Tibial artery (tissue), 4 donors: ENCODE measurements at regions not wholly inside any gene's neighbourhood (a gene's known extent, or its start where the extent isn't known, plus 50 kb on each side); places are given as distances from the start of the nearest gene placed in this dataset.

ENCODE experiments used
- DNase-seq, 2 donors: peaks; one replicate each; pipeline ENCODE4 v3.0.0-alpha.2; 2019
- H3K27ac ChIP-seq, 2 donors: fragments of 200-600 bp; sonication (generic) in 1 of 2; 1 replicate in 1 of 2; 2 replicates in 1 of 2; pipeline ENCODE4 v1.5.1; 2018 to 2019; ENCODE audit warnings: mild to moderate bottlenecking in 1 of 2
- H3K27me3 ChIP-seq, 2 donors: fragments of 200-600 bp; sonication (generic) in 1 of 2; one replicate each; pipeline versions ENCODE4 v1.5.1 to v1.6.0; 2016 to 2019
- H3K36me3 ChIP-seq, 3 donors: fragments of 200-600 bp; sonication (generic) in 2 of 3; one replicate each; pipeline ENCODE4 v1.5.1; 2016 to 2019; ENCODE audit warnings: mild to moderate bottlenecking in 2 of 3
- H3K4me1 ChIP-seq, 4 donors: fragments of 200-600 bp; sonication (generic) in 2 of 4; 1 replicate in 3 of 4; 2 replicates in 1 of 4; pipeline ENCODE4 v1.5.1; 2016 to 2019
- H3K4me3 ChIP-seq, 2 donors: fragments of 200-600 bp; sonication (generic) in 1 of 2; 1 replicate in 1 of 2; 2 replicates in 1 of 2; pipeline ENCODE4 v1.5.1; 2018 to 2019; ENCODE audit warnings: mild to moderate bottlenecking in 2 of 2
- H3K9me3 ChIP-seq, 3 donors: fragments of 200-600 bp; sonication (generic) in 1 of 3; one replicate each; pipeline ENCODE4 v1.5.1; 2016 to 2019
- intact Hi-C: fragments of 100-400 bp; cut with DNase I; formaldehyde crosslinking; loops from one replicate; pipeline ENCODE4 v1.15.0; 2023; ENCODE audit warnings: low total_unique reads
- TF ChIP-seq, protein P1 (sequence below), 2 experiments: fragments of 200-600 bp in 1 of 2; fragments of 450-650 bp in 1 of 2; IDR thresholded peaks; one replicate each; pipeline ENCODE4 v1.5.1; 2017 to 2019; ENCODE audit warnings: antibody characterized with exemption in 2 of 2, mild to moderate bottlenecking in 1 of 2, moderate library complexity in 1 of 2

DNA sequence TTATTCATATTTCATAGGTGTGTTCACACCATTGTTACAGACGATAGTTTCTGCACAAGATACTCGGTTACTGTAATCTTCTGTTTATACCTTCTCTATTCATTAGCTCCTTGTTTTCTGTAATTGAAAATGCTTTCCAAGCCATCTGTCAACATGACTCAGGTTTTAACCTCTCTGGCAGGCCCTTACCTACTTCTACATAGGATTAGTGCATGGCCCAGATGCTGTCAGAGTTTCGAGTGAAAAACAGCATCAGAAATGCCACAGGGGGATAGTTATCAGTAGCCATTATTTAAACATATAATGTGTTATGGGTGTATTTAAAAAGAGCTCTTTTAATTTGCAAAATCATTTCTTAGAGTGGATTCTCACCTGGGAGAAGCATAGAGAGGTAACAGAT is 596.4 kb downstream of the FBXO15 start:
- Histone ChIP-seq H3K9me3 (no peaks in the 10 kb centered on the region), H3K27ac (no peak overlapping the region), H3K27me3 (no peaks in the 10 kb centered on the region), H3K36me3 (no peaks in the 10 kb centered on the region), H3K4me1 (no peaks in the 10 kb centered on the region), H3K4me3 (no peak overlapping the region)
- intact Hi-C loops: no loop called here
- no peak for DNase-seq
- TF ChIP-seq, protein P1, sequence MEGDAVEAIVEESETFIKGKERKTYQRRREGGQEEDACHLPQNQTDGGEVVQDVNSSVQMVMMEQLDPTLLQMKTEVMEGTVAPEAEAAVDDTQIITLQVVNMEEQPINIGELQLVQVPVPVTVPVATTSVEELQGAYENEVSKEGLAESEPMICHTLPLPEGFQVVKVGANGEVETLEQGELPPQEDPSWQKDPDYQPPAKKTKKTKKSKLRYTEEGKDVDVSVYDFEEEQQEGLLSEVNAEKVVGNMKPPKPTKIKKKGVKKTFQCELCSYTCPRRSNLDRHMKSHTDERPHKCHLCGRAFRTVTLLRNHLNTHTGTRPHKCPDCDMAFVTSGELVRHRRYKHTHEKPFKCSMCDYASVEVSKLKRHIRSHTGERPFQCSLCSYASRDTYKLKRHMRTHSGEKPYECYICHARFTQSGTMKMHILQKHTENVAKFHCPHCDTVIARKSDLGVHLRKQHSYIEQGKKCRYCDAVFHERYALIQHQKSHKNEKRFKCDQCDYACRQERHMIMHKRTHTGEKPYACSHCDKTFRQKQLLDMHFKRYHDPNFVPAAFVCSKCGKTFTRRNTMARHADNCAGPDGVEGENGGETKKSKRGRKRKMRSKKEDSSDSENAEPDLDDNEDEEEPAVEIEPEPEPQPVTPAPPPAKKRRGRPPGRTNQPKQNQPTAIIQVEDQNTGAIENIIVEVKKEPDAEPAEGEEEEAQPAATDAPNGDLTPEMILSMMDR (IDR thresholded peaks at IDR 0.05): no peak

DNA sequence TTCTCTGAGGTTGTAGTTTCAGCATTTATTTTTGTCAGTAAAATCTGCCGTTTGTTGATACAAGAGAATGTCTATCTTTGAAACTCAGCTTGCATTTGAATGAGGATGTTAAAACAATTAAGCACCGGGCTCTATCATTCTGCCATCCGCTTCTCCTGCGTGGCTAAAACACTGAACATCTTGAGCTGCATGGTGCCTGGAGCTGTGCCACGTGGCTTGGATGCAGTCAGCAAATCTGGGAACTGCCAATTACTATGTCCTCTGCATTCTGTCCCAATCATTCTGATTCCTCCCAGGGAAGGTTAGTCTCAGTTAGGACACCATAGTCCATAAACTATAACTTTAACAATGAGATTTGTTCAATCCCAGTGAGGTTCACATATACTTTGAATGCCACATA is 598.4 kb downstream of the FBXO15 start:
- no peak overlapping the region for H3K27ac ChIP-seq
- TF ChIP-seq, protein P1 (IDR thresholded peaks at IDR 0.05): no peak
- H3K36me3 ChIP-seq: no peaks in the 10 kb centered on the region
- no peaks in the 10 kb centered on the region for H3K4me1 ChIP-seq
- no peak for DNase-seq
- no peaks in the 10 kb centered on the region for H3K9me3 ChIP-seq
- H3K27me3 ChIP-seq: no peaks in the 10 kb centered on the region
- intact Hi-C loops: no loop called here
- H3K4me3 ChIP-seq: no peak overlapping the region

GRCh38 chr18:73545472-73545871 is 602.2 kb downstream of the FBXO15 start:
- no peaks in the 10 kb centered on the region for H3K9me3 ChIP-seq
- DNase-seq: no peak
- no peak overlapping the region for H3K27ac ChIP-seq
- no peaks in the 10 kb centered on the region for H3K27me3 ChIP-seq
- intact Hi-C loops: no loop called here
- no peaks in the 10 kb centered on the region for H3K36me3 ChIP-seq
- TF ChIP-seq, protein P1 (IDR thresholded peaks at IDR 0.05): no peak
- no peak overlapping the region for H3K4me3 ChIP-seq
- no peaks in the 10 kb centered on the region for H3K4me1 ChIP-seq

DNA sequence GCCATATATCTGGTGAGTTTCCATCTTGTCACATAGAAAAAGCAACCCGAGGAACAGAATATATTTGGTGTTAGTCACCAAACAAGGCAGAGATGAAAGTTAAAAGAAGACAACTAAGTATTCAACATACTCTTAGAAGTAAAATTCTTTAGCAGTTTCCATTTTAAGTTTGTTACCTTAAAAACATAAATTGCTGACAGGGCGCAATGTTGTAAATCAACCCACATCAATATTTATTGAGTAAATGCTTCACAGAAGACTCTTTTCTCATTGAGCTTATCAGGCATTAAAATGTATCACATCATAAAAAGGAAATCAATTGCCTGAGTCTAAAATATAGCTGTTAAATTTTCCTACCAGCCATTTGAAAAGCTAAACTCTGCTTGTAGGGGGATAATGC is 603.0 kb downstream of the FBXO15 start:
- Histone ChIP-seq H3K9me3 (no peaks in the 10 kb centered on the region), H3K27me3 (no peaks in the 10 kb centered on the region), H3K36me3 (no peaks in the 10 kb centered on the region), H3K27ac (no peak overlapping the region), H3K4me3 (no peak overlapping the region), H3K4me1 (no peaks in the 10 kb centered on the region)
- TF ChIP-seq, protein P1 (IDR thresholded peaks at IDR 0.05): no peak
- no peak for DNase-seq
- intact Hi-C loops: no loop called here

DNA sequence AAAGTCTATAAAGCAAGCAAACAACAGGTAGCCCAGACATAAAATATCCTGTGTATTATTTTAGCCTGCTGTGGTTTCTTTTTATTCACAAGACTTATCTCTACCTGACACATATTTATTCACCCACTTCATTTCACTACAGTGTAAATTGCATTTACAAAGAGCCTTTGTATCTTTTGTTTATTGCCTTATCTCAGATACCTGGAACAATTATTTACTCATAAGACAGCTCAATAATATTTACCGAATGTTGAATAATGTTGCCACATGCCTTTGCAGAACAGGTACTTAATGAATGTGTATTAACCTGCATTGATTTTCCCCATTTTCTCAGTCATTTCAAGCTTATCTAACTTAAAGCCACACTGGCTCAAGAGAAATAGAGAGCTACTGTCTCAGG is 603.6 kb downstream of the FBXO15 start:
- Histone ChIP-seq H3K4me3 (no peak overlapping the region), H3K36me3 (no peaks in the 10 kb centered on the region), H3K4me1 (no peaks in the 10 kb centered on the region), H3K9me3 (no peaks in the 10 kb centered on the region), H3K27ac (no peak overlapping the region), H3K27me3 (no peaks in the 10 kb centered on the region)
- TF ChIP-seq, protein P1 (IDR thresholded peaks at IDR 0.05): no peak
- no peak for DNase-seq
- intact Hi-C loops: no loop called here

DNA sequence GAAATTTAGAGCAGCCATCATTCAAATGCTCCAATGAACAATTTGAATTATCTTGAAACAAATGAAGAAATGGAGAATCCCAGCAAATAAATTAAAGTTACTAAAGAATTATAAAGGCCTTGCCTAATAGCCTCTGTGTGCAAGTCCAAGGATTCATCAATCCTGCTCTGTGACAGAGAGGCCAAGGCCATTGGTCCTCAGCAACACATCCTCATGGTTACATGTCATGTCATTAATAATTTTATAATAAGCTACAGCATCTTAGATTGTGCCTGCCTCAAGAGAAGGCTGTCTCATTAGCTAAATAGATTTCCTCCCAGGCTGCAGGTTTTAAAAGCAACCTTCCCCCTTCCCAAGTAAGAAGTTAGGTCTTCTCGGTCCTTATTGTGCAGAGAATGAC is 611.6 kb downstream of the FBXO15 start:
- TF ChIP-seq, protein P1 (IDR thresholded peaks at IDR 0.05): no peak
- no peak for DNase-seq
- H3K27ac ChIP-seq: no peak overlapping the region
- H3K27me3 ChIP-seq: no peaks in the 10 kb centered on the region
- H3K9me3 ChIP-seq: no peaks in the 10 kb centered on the region
- no peak overlapping the region for H3K4me3 ChIP-seq
- no peaks in the 10 kb centered on the region for H3K36me3 ChIP-seq
- no peaks in the 10 kb centered on the region for H3K4me1 ChIP-seq
- intact Hi-C loops: no loop called here
